BLaER1 treated with 17β-estradiol and CSF1 and Interleukin-3, amounts not matched to agents 10 nM and 100 nM (cell line): ENCODE measurements at regions not wholly inside any gene's neighbourhood (a gene's known extent, or its start where the extent isn't known, plus 50 kb on each side); places are given as distances from the start of the nearest gene placed in this dataset.

Experiments
- H3K27ac ChIP-seq, 11 experiments: shearing (Covaris generic); formaldehyde crosslinking; 2 replicates each; pipeline ENCODE4 v1.8.1; 2022
- H3K27me3 ChIP-seq, 11 experiments: shearing (Covaris generic); formaldehyde crosslinking; 2 replicates each; pipeline ENCODE4 v1.8.1; 2022
- H3K36me3 ChIP-seq, 11 experiments: shearing (Covaris generic); formaldehyde crosslinking; 2 replicates each; pipeline ENCODE4 v1.8.1; 2022
- H3K4me1 ChIP-seq, 10 experiments: shearing (Covaris generic); formaldehyde crosslinking; 2 replicates each; pipeline ENCODE4 v1.8.1; 2022
- H3K4me2 ChIP-seq, 11 experiments: shearing (Covaris generic); formaldehyde crosslinking; 2 replicates each; pipeline ENCODE4 v1.8.1; 2022
- H3K4me3 ChIP-seq, 10 experiments: shearing (Covaris generic); formaldehyde crosslinking; 2 replicates each; pipeline ENCODE4 v1.8.1; 2022
- H3K9ac ChIP-seq, 11 experiments: shearing (Covaris generic); formaldehyde crosslinking; 2 replicates each; pipeline ENCODE4 v1.8.1; 2022
- H3K9me3 ChIP-seq, 11 experiments: shearing (Covaris generic); formaldehyde crosslinking; replicated peaks in 1 of 11; 2 replicates each; pipeline ENCODE4 v1.8.1; 2022
- H4K20me1 ChIP-seq, 11 experiments: shearing (Covaris generic); formaldehyde crosslinking; 2 replicates each; pipeline ENCODE4 v1.8.1; 2022
- Cebpa-rat ChIP-seq, 11 experiments: shearing (Covaris generic); IDR thresholded peaks; 2 replicates each; pipeline ENCODE4 v1.8.1; 2022

GRCh38 chr20:56897318-56897957 lies 268.3 kb downstream of the TFAP2C start:
- Histone ChIP-seq H3K4me1 (peaks cover 0 to 22% (median 12%) of the 10 kb centered on the region in 10 experiments; a peak in 12 of 20 replicates), H4K20me1 (no peaks in the 10 kb centered on the region), H3K4me2 (no peak overlapping the region), H3K4me3 (no peak overlapping the region), H3K27ac (no peak overlapping the region), H3K27me3 (no peaks in the 10 kb centered on the region), H3K9me3 (peaks cover 0 to 26% (median 10%) of the 10 kb centered on the region in 11 experiments; a peak in 14 of 22 replicates), H3K36me3 (no peaks in the 10 kb centered on the region), H3K9ac (no peak overlapping the region)
- no peak for TF ChIP-seq Cebpa-rat (IDR thresholded peaks at IDR 0.05)

DNA sequence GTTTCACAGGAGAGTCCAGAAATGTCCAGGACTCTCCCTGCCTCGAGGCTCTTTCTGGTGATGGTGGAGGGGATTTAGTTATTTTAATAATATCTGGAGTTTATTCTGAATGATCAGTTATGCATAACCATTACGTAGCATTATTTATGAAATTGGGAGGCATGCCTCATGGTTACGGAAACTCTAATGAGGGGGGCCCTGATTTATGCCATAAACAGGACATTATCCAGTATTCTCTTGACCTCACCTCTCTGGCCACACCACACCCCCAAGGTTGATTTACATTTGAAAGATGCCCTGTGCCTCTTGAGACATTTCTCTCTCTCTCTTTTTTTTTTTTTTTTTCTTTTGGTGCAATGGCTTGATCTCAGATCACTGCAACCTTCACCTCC lies 268.8 kb downstream of the TFAP2C start:
- TF ChIP-seq Cebpa-rat (IDR thresholded peaks at IDR 0.05) = no peak
- H3K4me1 ChIP-seq = peaks cover 0 to 19% (median 10%) of the 10 kb centered on the region in 10 experiments; a peak in 12 of 20 replicates
- H3K4me3 ChIP-seq = no peak overlapping the region
- no peaks in the 10 kb centered on the region for H3K27me3 ChIP-seq
- H3K27ac ChIP-seq = no peak overlapping the region
- H3K4me2 ChIP-seq = no peak overlapping the region
- H3K9ac ChIP-seq = no peak overlapping the region
- peaks cover 0 to 26% (median 10%) of the 10 kb centered on the region in 11 experiments; a peak in 14 of 22 replicates for H3K9me3 ChIP-seq
- H4K20me1 ChIP-seq = no peaks in the 10 kb centered on the region
- H3K36me3 ChIP-seq = no peaks in the 10 kb centered on the region

- Histone ChIP-seq H3K36me3 (no peaks in the 10 kb centered on the region), H3K27me3 (no peaks in the 10 kb centered on the region), H3K27ac (no peak overlapping the region), H3K4me3 (no peak overlapping the region), H3K9ac (no peak overlapping the region), H3K4me1 (peaks cover 0 to 5% (median under 1%) of the 10 kb centered on the region in 10 experiments; a peak in 5 of 20 replicates), H3K4me2 (no peak overlapping the region), H3K9me3 (peaks cover 0 to 26% (median 10%) of the 10 kb centered on the region in 11 experiments; a peak in 14 of 22 replicates), H4K20me1 (no peaks in the 10 kb centered on the region)
- no peak for TF ChIP-seq Cebpa-rat (IDR thresholded peaks at IDR 0.05)
Observed at GRCh38 chr20:56899506-56899905, 270.4 kb downstream of the TFAP2C start.

DNA sequence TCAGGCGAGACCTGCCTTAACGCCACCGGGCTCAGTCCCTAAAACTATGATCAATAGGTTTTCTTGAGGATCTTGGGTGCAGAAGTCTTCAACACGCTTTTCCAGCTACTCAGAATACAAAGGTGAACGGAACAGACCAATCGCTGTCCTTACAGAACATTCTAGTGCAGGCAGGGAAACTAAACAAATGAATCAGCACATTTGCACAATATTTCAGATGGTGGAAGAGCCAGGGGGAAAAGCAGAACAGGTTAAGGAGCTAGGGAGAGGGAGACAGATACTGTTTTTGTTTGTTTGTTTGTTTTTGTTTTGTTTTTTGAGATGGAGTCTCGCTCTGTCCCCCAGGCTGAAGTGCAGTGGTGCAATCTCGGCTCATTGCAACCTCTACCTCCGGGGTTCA lies 271.1 kb downstream of the TFAP2C start:
- Histone ChIP-seq H3K27me3 (no peaks in the 10 kb centered on the region), H3K4me2 (no peak overlapping the region), H3K9ac (no peak overlapping the region), H4K20me1 (no peaks in the 10 kb centered on the region), H3K27ac (no peak overlapping the region), H3K36me3 (no peaks in the 10 kb centered on the region), H3K9me3 (peaks cover 0 to 26% (median 10%) of the 10 kb centered on the region in 11 experiments; a peak in 14 of 22 replicates), H3K4me1 (0 out of 20 replicates have a peak, but pooled peaks cover 0 to 4% (median 0%) of the 10 kb centered on the region in 10 experiments), H3K4me3 (no peak overlapping the region)
- no peak for TF ChIP-seq Cebpa-rat (IDR thresholded peaks at IDR 0.05)

DNA sequence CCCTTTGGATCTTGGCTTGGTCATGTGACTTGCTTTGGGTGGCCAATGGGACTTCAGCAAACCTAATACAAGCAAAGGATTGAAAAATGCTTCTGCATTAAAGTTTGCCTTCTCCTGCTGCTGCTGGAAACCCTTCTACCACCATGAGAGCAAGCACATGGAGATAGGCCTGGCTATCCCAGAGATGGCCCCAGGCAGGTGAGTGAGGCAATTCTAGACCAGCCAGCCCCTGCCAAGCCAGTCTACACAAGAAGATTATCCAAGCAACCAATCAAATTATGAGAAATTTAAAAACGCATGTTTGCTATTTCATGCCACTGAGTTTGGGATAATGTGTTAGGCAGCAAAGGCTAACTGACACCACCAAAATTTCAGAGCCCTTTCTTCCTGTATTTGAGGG lies 274.3 kb downstream of the TFAP2C start:
- H4K20me1 ChIP-seq = no peaks in the 10 kb centered on the region
- no peaks in the 10 kb centered on the region for H3K27me3 ChIP-seq
- TF ChIP-seq Cebpa-rat (IDR thresholded peaks at IDR 0.05) = no peak
- H3K4me1 ChIP-seq = 0 out of 20 replicates have a peak, but pooled peaks cover 0 to 4% (median 0%) of the 10 kb centered on the region in 10 experiments
- H3K27ac ChIP-seq = no peak overlapping the region
- H3K9me3 ChIP-seq = peaks cover 0 to 26% (median 10%) of the 10 kb centered on the region in 11 experiments; a peak in 14 of 22 replicates
- no peaks in the 10 kb centered on the region for H3K36me3 ChIP-seq
- no peak overlapping the region for H3K9ac ChIP-seq
- H3K4me2 ChIP-seq = no peak overlapping the region
- H3K4me3 ChIP-seq = no peak overlapping the region

DNA sequence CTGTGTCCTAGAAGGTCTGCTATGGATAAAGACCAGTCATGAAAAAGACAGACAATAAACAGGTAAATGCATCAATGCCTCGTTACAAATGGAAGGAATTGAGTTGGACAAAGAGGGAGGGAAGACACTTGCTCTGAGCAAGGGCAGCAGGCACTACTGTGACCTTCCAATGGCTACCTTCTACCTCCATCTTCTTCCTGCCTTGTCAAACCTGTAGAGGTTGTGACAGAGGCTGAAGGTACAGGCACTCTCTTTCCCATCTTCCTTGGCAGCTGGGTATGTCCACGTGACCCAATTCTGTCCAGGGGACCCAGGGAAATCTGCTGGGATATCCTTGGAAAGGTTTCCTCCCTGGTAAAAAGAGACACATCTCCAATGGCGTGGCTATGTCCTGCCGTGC lies 274.8 kb downstream of the TFAP2C start:
- no peak for TF ChIP-seq Cebpa-rat (IDR thresholded peaks at IDR 0.05)
- Histone ChIP-seq H3K4me3 (no peak overlapping the region), H3K4me2 (no peak overlapping the region), H3K36me3 (no peaks in the 10 kb centered on the region), H3K9ac (no peak overlapping the region), H3K9me3 (peaks cover 0 to 26% (median 10%) of the 10 kb centered on the region in 11 experiments; a peak in 14 of 22 replicates), H3K27ac (no peak overlapping the region), H4K20me1 (no peaks in the 10 kb centered on the region), H3K4me1 (0 out of 20 replicates have a peak, but pooled peaks cover 0 to 2% (median 0%) of the 10 kb centered on the region in 10 experiments), H3K27me3 (no peaks in the 10 kb centered on the region)

DNA sequence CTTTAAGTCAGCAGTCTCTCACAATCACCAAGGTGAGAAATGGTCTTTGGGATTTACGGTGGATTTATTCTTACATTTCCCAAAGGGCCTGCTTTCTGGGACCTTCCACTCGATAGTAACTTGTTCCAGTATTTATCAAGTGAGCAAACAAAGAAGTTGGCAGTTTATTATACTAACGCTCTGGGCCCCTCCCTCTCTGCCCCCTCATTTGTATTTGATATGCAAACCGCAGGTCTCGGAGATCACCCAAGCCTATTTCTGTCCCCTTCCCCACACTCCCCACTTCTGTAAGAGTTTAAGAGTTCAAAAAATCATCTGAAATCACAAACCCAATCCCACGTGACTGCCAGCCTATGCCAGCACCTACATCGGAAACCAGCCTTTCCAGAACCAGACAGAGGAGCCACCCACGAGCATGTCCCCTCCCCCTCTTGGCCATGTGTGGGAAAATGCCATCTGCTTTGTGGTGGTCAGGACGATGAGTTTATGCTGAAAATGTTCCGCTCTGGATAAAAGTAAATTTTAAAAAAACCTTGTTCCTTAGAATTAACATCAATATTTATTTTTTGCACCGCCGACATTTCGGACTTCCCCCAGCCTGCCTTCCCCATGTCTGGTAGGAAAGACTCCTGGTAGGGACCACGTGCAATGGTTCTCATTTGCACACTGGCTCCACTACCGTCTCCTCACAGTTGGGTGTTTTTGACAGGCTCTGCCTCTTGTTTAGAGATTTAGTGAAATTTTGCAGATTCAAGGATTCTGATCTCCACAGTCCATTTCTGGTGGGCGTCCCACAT lies 281.0 kb downstream of the TFAP2C start:
- Histone ChIP-seq H3K4me2 (peak overlapping the region; percentile 6 to 73 (median 52); a peak in 18 of 22 replicates), H3K27ac (peak overlapping the region in 2 of 11 experiments; percentile 2 to 18; a peak in 2 of 22 replicates), H3K4me3 (no peak overlapping the region), H3K9me3 (no peaks in the 10 kb centered on the region), H3K9ac (no peak overlapping the region), H4K20me1 (no peaks in the 10 kb centered on the region), H3K4me1 (peaks cover 0 to 20% (median 19%) of the 10 kb centered on the region in 10 experiments; a peak in 16 of 20 replicates), H3K27me3 (no peaks in the 10 kb centered on the region), H3K36me3 (no peaks in the 10 kb centered on the region)
- no peak for TF ChIP-seq Cebpa-rat (IDR thresholded peaks at IDR 0.05)

GRCh38 chr20:56911946-56912345 lies 282.8 kb downstream of the TFAP2C start:
- Histone ChIP-seq H3K4me2 (no peak overlapping the region), H3K4me1 (peaks cover 0 to 20% (median 19%) of the 10 kb centered on the region in 10 experiments; a peak in 16 of 20 replicates), H3K27me3 (no peaks in the 10 kb centered on the region), H3K4me3 (no peak overlapping the region), H3K36me3 (no peaks in the 10 kb centered on the region), H4K20me1 (no peaks in the 10 kb centered on the region), H3K9ac (no peak overlapping the region), H3K27ac (no peak overlapping the region), H3K9me3 (no peaks in the 10 kb centered on the region)
- no peak for TF ChIP-seq Cebpa-rat (IDR thresholded peaks at IDR 0.05)

DNA sequence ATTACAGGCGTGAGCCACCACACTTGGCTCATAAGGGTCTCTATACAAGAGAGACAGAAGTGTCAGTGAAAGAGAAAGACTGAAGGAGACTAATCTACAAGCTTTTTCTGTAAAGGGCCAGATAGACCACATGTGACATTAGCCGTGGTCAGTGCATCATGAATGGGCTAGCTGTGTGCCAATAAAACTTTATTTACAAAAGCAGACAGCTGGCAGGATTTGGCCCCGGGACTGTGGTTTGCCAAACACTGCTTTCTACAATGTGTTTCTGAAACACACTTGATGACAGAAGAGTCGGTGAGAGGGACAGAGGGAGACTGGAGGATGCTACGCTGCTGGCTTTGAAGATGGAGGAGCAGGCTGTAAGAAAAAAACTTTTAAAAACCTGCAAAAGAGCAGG lies 285.4 kb downstream of the TFAP2C start:
- Histone ChIP-seq H3K4me3 (no peak overlapping the region), H3K9ac (no peak overlapping the region), H3K27me3 (no peaks in the 10 kb centered on the region), H3K4me2 (no peak overlapping the region), H3K27ac (no peak overlapping the region), H3K36me3 (no peaks in the 10 kb centered on the region), H3K9me3 (no peaks in the 10 kb centered on the region), H4K20me1 (no peaks in the 10 kb centered on the region), H3K4me1 (peaks cover 0 to 19% (median 16%) of the 10 kb centered on the region in 10 experiments; a peak in 16 of 20 replicates)
- no peak for TF ChIP-seq Cebpa-rat (IDR thresholded peaks at IDR 0.05)
